ENCODE measurements at regions not wholly inside any gene's neighbourhood (a gene's known extent, or its start where the extent isn't known, plus 50 kb on each side); places are given as distances from the start of the nearest gene placed in this dataset.
"Not testable (repeated sequence)": the region's sequence is repeated elsewhere in the genome, so short reads cannot be mapped to it uniquely, and the experiment has no call there.

DNA sequence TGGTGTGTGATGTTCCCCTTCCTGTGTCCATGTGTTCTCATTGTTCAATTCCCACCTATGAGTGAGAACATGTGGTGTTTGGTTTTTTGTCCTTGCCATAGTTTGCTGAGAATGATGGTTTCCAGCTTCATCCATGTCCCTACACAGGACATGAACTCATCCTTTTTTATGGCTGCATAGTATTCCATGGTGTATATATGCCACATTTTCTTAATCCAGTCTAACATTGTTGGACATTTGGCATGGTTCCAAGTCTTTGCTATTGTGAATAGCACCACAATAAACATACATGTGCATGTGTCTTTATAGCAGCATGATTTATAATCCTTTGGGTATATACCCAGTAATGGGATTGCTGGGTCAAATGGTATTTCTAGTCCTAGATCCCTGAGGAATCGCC lies 340.3 kb downstream of the DLEU7 start:
- not testable (repeated sequence) for H3K4me3 ChIP-seq (ENCODE audit: insufficient read depth, low read depth, low read length, poor library complexity, severe bottlenecking); H3K27ac ChIP-seq (ENCODE audit: insufficient read depth, low read length, poor library complexity, severe bottlenecking); H3K36me3 ChIP-seq (ENCODE audit: control insufficient read depth, insufficient read depth, low read length); H3K27me3 ChIP-seq (replicated peaks; ENCODE audit: control insufficient read depth, insufficient read depth, low read length, poor library complexity, severe bottlenecking); H3K4me1 ChIP-seq (ENCODE audit: control insufficient read depth, insufficient read depth, low read length, poor library complexity, severe bottlenecking); DNase-seq; H3K9me3 ChIP-seq (ENCODE audit: control insufficient read depth, low read length)

DNA sequence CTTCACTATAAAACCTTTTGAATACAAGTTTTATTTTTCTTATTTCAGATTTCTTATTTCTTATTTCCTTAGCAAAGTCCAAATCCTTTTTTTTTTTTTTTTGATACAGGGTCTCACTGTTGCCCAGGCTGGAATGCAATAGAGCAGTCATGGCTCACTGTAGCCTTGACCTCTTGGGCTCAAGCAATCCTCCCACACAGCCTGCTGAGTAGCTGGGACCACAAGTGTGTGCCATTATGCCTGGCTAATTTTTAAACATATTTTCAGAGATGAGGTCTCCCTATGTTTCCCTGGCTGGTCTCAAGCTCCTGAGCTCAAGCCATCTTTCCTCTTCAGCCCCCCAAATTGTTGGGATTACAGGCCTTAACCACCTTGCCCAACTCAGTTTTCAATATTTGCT lies 334.3 kb downstream of the DLEU7 start:
- Histone ChIP-seq H3K27me3 (replicated peaks; ENCODE audit: control insufficient read depth, insufficient read depth, low read length, poor library complexity, severe bottlenecking) (no peaks in the 10 kb centered on the region), H3K4me3 (ENCODE audit: insufficient read depth, low read depth, low read length, poor library complexity, severe bottlenecking) (no peak overlapping the region), H3K36me3 (ENCODE audit: control insufficient read depth, insufficient read depth, low read length) (no peaks in the 10 kb centered on the region), H3K27ac (ENCODE audit: insufficient read depth, low read length, poor library complexity, severe bottlenecking) (no peak overlapping the region), H3K4me1 (ENCODE audit: control insufficient read depth, insufficient read depth, low read length, poor library complexity, severe bottlenecking) (peaks cover 9% of the 10 kb centered on the region), H3K9me3 (ENCODE audit: control insufficient read depth, low read length) (no peaks in the 10 kb centered on the region)
- DNase-seq: no peak

DNA sequence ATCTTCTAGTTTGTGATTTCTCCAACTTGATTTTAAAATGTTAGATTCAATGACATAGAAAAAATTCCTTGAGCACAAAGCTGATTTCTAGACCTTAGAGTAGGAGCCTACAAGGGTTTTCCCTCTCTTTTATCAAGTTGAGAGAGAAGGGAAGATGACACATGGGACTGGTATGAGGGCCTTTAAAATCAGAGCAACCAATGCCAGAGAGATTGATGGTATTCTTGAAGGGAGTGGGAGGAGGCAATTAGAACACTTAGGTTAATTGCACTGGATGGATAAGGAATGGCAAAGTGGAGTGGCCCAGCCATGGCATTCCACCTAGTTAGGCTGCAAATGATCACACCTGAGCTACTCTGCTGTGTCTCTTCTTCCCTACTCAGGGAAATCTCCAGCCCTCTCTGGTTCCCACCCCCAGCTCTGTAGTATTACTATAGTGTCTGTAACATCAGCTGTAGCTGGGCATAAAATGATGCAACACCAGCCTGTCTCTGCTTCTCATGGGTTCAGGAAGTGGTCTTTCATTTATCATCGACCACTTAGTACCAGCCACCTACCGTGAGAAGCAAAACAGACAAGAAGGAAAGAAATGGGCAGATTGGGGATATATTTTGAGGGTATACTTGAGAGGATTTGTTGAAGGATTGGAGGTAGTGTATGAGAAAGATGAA lies 333.6 kb downstream of the DLEU7 start:
- H3K27me3 ChIP-seq (replicated peaks; ENCODE audit: control insufficient read depth, insufficient read depth, low read length, poor library complexity, severe bottlenecking): no peaks in the 10 kb centered on the region
- DNase-seq: no peak

DNA sequence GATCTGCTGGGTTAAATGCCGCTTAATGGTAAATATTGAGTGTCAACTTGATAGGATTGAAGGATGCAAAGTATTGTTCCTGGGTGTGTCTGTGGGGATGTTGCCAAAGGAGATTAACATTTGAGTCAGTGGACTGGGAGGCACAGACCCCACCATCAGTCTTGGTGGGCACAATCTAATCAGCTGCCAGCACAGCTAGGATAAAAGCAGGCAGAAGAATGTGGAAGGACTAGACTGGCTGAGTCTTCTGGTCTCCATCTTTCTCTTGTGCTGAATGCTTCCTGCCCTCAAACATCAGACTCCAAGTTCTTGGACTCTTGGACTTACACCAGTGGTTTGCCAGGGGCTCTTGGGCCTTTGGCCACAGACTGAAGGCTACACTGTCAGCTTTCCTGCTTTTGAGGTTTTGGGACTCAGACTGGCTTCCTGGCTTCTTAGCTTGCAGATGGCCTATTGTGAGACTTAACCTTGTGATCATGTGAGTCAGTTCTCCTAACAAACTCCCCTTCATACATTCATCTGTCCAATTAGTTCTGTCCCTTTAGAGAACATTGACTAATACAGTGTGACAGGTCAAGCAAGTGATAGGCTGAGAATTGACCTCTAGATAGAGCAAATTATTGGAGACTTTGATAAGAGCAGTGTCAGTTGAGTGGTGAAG lies 332.5 kb downstream of the DLEU7 start:
- H3K4me3 ChIP-seq (ENCODE audit: insufficient read depth, low read depth, low read length, poor library complexity, severe bottlenecking); H3K27ac ChIP-seq (ENCODE audit: insufficient read depth, low read length, poor library complexity, severe bottlenecking); H3K36me3 ChIP-seq (ENCODE audit: control insufficient read depth, insufficient read depth, low read length); H3K9me3 ChIP-seq (ENCODE audit: control insufficient read depth, low read length); DNase-seq; H3K27me3 ChIP-seq (replicated peaks; ENCODE audit: control insufficient read depth, insufficient read depth, low read length, poor library complexity, severe bottlenecking); H3K4me1 ChIP-seq (ENCODE audit: control insufficient read depth, insufficient read depth, low read length, poor library complexity, severe bottlenecking): not testable (repeated sequence)

More for the DNA sequence above, 333.6 kb downstream of the DLEU7 start:
- no peak overlapping the region for H3K27ac ChIP-seq (ENCODE audit: insufficient read depth, low read length, poor library complexity, severe bottlenecking)
- H3K9me3 ChIP-seq (ENCODE audit: control insufficient read depth, low read length): no peaks in the 10 kb centered on the region
- H3K4me3 ChIP-seq (ENCODE audit: insufficient read depth, low read depth, low read length, poor library complexity, severe bottlenecking): no peak overlapping the region
- no peaks in the 10 kb centered on the region for H3K36me3 ChIP-seq (ENCODE audit: control insufficient read depth, insufficient read depth, low read length)
- peaks cover 9% of the 10 kb centered on the region for H3K4me1 ChIP-seq (ENCODE audit: control insufficient read depth, insufficient read depth, low read length, poor library complexity, severe bottlenecking)

DNA sequence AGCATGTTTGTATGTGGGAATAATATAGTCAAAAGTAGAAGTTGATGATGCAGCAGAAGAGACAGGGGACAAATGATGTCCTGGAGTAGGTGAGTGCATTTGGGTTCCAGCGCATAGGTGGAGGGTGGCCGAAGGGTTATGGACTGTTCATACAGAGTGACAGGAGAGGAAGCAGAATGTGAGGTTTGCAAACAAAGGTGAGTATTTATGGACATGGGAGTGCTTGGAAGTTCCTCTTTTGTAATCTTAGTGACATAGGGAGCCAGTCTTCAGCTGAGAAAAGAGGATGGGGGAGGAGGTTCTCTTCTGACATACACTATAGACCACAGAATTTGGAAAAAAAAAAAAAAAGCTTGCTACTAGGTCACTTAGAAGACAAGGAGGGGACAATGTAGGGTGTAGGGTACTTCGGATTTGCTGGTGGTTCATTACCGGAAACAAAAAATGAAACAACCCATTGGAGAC lies 331.6 kb downstream of the DLEU7 start:
- Histone ChIP-seq H3K4me3 (ENCODE audit: insufficient read depth, low read depth, low read length, poor library complexity, severe bottlenecking) (peak overlapping the region; percentile 45), H3K27ac (ENCODE audit: insufficient read depth, low read length, poor library complexity, severe bottlenecking) (peak overlapping the region; percentile 52)
- no peak for DNase-seq

DNA sequence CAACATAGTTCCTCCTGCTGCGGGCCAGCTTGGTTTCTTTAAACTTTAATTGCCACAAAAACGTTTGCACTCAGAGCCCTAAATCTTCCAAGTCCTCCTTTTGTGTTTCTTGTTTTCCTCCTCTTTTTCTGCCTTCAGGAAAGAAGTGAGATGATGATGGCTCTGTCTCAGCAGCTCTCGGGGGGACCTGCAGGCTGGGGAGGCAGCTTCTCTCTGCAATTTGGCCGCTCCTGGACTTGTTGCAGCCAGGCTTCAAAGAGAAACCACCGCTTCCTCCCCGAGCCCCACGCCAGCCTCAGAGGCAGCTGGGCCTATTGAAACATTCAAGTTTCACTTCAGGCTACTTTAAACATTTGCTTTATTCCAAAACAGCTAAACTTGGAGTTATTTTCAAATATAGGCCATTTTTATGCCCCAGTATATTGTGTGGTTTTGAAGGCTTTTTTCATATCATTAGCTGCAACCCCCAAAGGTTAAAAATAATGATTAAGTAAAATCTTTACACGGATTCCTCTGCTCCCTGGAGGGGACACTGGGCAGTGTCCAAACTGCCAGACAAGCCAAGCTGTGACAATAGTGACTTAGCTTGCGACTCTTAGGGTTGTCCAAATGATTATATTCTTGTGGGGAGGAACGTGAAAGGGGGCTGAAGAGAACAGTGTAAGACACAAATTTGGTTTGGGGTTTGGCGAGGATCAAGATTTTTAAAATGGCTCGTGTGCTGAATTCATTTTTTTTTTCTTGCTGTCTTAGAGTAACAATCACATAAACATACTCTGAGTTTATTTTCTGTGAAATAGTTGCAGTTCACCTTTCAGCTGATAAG lies 330.8 kb downstream of the DLEU7 start:
- Histone ChIP-seq H3K9me3 (ENCODE audit: control insufficient read depth, low read length) (no peaks in the 10 kb centered on the region), H3K4me1 (ENCODE audit: control insufficient read depth, insufficient read depth, low read length, poor library complexity, severe bottlenecking) (peaks cover 9% of the 10 kb centered on the region), H3K27me3 (replicated peaks; ENCODE audit: control insufficient read depth, insufficient read depth, low read length, poor library complexity, severe bottlenecking) (no peaks in the 10 kb centered on the region), H3K27ac (ENCODE audit: insufficient read depth, low read length, poor library complexity, severe bottlenecking) (peak overlapping the region; percentile 52), H3K36me3 (ENCODE audit: control insufficient read depth, insufficient read depth, low read length) (no peaks in the 10 kb centered on the region), H3K4me3 (ENCODE audit: insufficient read depth, low read depth, low read length, poor library complexity, severe bottlenecking) (peak overlapping the region; percentile 45)
- DNase-seq: peak in 1 of 3 donors; percentile 11

More for the DNA sequence above, 331.6 kb downstream of the DLEU7 start:
- Histone ChIP-seq H3K4me1 (ENCODE audit: control insufficient read depth, insufficient read depth, low read length, poor library complexity, severe bottlenecking) (peaks cover 9% of the 10 kb centered on the region), H3K9me3 (ENCODE audit: control insufficient read depth, low read length) (no peaks in the 10 kb centered on the region), H3K27me3 (replicated peaks; ENCODE audit: control insufficient read depth, insufficient read depth, low read length, poor library complexity, severe bottlenecking) (no peaks in the 10 kb centered on the region), H3K36me3 (ENCODE audit: control insufficient read depth, insufficient read depth, low read length) (no peaks in the 10 kb centered on the region)

DNA sequence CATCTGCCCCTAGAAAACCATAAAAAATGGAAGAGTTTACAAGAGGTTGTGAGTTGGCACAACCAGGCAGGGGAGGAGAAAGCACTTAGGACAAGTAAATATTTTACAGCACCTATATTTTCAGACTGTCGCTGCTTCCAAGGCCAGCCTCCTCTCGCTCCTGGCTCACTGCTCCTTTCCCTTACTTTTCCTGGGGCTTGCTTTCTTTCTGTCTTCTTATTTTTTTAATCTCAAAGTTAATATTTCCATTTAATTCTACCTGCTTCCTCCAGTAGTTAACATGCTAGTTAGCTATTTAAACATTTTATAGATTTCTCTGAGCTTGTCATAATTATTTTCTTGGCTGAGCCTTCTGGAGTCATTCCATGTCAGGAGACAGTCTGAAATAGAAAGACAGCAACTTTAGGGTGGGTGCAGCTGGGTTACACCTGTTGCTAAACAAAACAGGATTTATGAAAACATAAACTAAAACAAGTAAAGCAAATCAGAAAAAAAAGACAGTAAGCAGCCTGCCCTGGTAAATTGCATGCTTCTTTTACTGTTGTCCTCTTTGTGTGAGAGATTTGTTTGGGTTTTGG lies 330.1 kb downstream of the DLEU7 start:
- peaks cover 9% of the 10 kb centered on the region for H3K4me1 ChIP-seq (ENCODE audit: control insufficient read depth, insufficient read depth, low read length, poor library complexity, severe bottlenecking)
- no peak overlapping the region for H3K4me3 ChIP-seq (ENCODE audit: insufficient read depth, low read depth, low read length, poor library complexity, severe bottlenecking)
- DNase-seq: no peak
- H3K27ac ChIP-seq (ENCODE audit: insufficient read depth, low read length, poor library complexity, severe bottlenecking): no peak overlapping the region
- no peaks in the 10 kb centered on the region for H3K36me3 ChIP-seq (ENCODE audit: control insufficient read depth, insufficient read depth, low read length)
- no peaks in the 10 kb centered on the region for H3K9me3 ChIP-seq (ENCODE audit: control insufficient read depth, low read length)
- no peaks in the 10 kb centered on the region for H3K27me3 ChIP-seq (replicated peaks; ENCODE audit: control insufficient read depth, insufficient read depth, low read length, poor library complexity, severe bottlenecking)

DNA sequence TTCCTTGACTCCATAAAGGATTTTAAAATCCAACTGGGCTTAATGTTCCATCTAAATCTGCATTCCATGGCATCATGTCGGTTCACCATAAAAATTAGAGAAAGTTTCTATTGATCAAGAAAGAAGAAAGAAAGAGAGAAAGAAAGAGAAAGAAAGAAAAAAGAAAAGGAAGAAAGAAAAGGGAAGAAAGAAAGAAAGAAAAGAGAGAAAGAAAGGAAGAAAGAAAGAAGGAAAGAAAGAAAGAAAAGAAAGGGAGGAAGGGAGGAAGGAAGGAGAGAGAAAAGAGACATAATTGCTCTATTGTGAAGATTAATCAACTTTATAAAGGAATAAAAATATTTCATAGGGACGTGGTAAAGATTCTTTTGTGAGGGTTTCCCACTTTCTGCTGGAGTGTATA lies 329.2 kb downstream of the DLEU7 start:
- Histone ChIP-seq H3K27ac (ENCODE audit: insufficient read depth, low read length, poor library complexity, severe bottlenecking) (no peak overlapping the region), H3K4me1 (ENCODE audit: control insufficient read depth, insufficient read depth, low read length, poor library complexity, severe bottlenecking) (peaks cover 9% of the 10 kb centered on the region), H3K36me3 (ENCODE audit: control insufficient read depth, insufficient read depth, low read length) (no peaks in the 10 kb centered on the region), H3K4me3 (ENCODE audit: insufficient read depth, low read depth, low read length, poor library complexity, severe bottlenecking) (no peak overlapping the region), H3K27me3 (replicated peaks; ENCODE audit: control insufficient read depth, insufficient read depth, low read length, poor library complexity, severe bottlenecking) (no peaks in the 10 kb centered on the region), H3K9me3 (ENCODE audit: control insufficient read depth, low read length) (no peaks in the 10 kb centered on the region)
- no peak for DNase-seq

DNA sequence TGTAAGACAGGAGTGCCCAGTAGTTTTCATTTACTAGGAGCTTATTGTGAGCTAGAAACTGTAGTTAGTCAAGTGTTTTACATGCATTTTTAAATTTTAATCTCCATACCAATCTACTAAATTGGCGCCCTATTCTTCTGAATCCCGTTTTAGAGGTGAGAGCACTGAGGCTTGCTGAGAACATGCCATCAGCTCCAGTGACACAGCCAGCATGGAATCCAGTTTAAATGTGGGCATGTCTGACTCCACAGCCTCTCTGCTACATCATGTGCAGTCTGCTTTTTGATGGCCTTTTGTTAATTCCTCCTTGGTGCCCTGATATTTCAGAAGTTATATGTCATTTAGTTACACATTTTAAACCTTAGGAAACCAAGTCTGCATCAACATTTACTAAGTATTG lies 325.4 kb downstream of the DLEU7 start:
- no peak for DNase-seq
- Histone ChIP-seq H3K9me3 (ENCODE audit: control insufficient read depth, low read length) (no peaks in the 10 kb centered on the region), H3K36me3 (ENCODE audit: control insufficient read depth, insufficient read depth, low read length) (no peaks in the 10 kb centered on the region), H3K27ac (ENCODE audit: insufficient read depth, low read length, poor library complexity, severe bottlenecking) (no peak overlapping the region), H3K4me1 (ENCODE audit: control insufficient read depth, insufficient read depth, low read length, poor library complexity, severe bottlenecking) (peaks cover 4% of the 10 kb centered on the region), H3K4me3 (ENCODE audit: insufficient read depth, low read depth, low read length, poor library complexity, severe bottlenecking) (no peak overlapping the region), H3K27me3 (replicated peaks; ENCODE audit: control insufficient read depth, insufficient read depth, low read length, poor library complexity, severe bottlenecking) (no peaks in the 10 kb centered on the region)

Data from effector memory CD4-positive, alpha-beta T cell (primary cell).